GM19351 (cell line): ENCODE measurements at regions not wholly inside any gene's neighbourhood (a gene's known extent, or its start where the extent isn't known, plus 50 kb on each side); places are given as distances from the start of the nearest gene placed in this dataset.

ENCODE experiments used
- ATAC-seq: cut with Tn5 transposase; IDR thresholded peaks from one replicate; pipeline ENCODE4 v1.9.1; 2021; ENCODE audit warnings: mild to moderate bottlenecking, moderate library complexity; ENCODE audit not compliant: unreplicated experiment

- ATAC-seq, result no peak
These were observed 77.6 kb upstream of the FMN2 start for GRCh38 chr1:240014051-240014450.

- ATAC-seq, result no peak
These were observed 73.1 kb upstream of the FMN2 start for GRCh38 chr1:240018617-240019016.

GRCh38 chr1:240019524-240019923 is 72.2 kb upstream of the FMN2 start:
- no peak for ATAC-seq

- no peak for ATAC-seq
These were observed 70.8 kb upstream of the FMN2 start for GRCh38 chr1:240020871-240021270.

GRCh38 chr1:240021709-240022108 is 70.0 kb upstream of the FMN2 start:
- no peak for ATAC-seq

- peak; percentile 96 for ATAC-seq
These were observed 64.6 kb upstream of the FMN2 start for GRCh38 chr1:240027059-240027462.

GRCh38 chr1:240029418-240029817 is 62.3 kb upstream of the FMN2 start:
- ATAC-seq, result no peak

GRCh38 chr1:240030236-240030635 is 61.4 kb upstream of the FMN2 start:
- ATAC-seq, result no peak

GRCh38 chr1:240031009-240031408 is 60.7 kb upstream of the FMN2 start:
- no peak for ATAC-seq

GRCh38 chr1:240031414-240031813 is 60.3 kb upstream of the FMN2 start:
- no peak for ATAC-seq

- ATAC-seq, result no peak
These were observed 58.3 kb upstream of the FMN2 start for GRCh38 chr1:240033406-240033805.

- no peak for ATAC-seq
These were observed 55.2 kb upstream of the FMN2 start for GRCh38 chr1:240036526-240036925.
